ENCODE measurements at regions not wholly inside any gene's neighbourhood (a gene's known extent, or its start where the extent isn't known, plus 50 kb on each side); places are given as distances from the start of the nearest gene placed in this dataset.

GRCh38 chr7:91777522-91777921, 103.0 kb downstream of the MTERF1 start:
- no peak for TF ChIP-seq CTCF (IDR thresholded peaks at IDR 0.05)
- no peak for TF ChIP-seq POLR2A (IDR thresholded peaks at IDR 0.05; ENCODE audit: low read depth)
- TF ChIP-seq POLR2AphosphoS5 (IDR thresholded peaks at IDR 0.05), result no peak
- TF ChIP-seq EP300 (IDR thresholded peaks at IDR 0.05), result no peak

Measured in esophagus muscularis mucosa (tissue), 4 donors.